GM19240 (cell line): ENCODE measurements at regions not wholly inside any gene's neighbourhood (a gene's known extent, or its start where the extent isn't known, plus 50 kb on each side); places are given as distances from the start of the nearest gene placed in this dataset.

Experiments used
- DNase-seq: peaks from one replicate; pipeline ENCODE4 v3.0.0; 2011; ENCODE audit warnings: low spot score; ENCODE audit not compliant: insufficient read length

- DNase-seq: no peak
Measured at GRCh38 chr3:106256249-106256957, 387.6 kb upstream of the CBLB start.

- no peak for DNase-seq
Measured at GRCh38 chr3:106257172-106257571, 388.4 kb upstream of the CBLB start.

- no peak for DNase-seq
Measured at GRCh38 chr3:106261396-106261795, 392.6 kb upstream of the CBLB start.

- no peak for DNase-seq
Measured at GRCh38 chr3:106261915-106262683, 393.3 kb upstream of the CBLB start.

- DNase-seq: no peak
Measured at GRCh38 chr3:106263011-106263410, 394.2 kb upstream of the CBLB start.

GRCh38 chr3:106263546-106263945, 394.7 kb upstream of the CBLB start:
- DNase-seq: no peak

- DNase-seq: no peak
Measured at GRCh38 chr3:106265704-106266103, 396.9 kb upstream of the CBLB start.

GRCh38 chr3:106268696-106269095, 399.9 kb upstream of the CBLB start:
- no peak for DNase-seq

- DNase-seq: no peak
Measured at GRCh38 chr3:106272302-106272701, 403.5 kb upstream of the CBLB start.

GRCh38 chr3:106275592-106275991, 406.8 kb upstream of the CBLB start:
- DNase-seq: no peak

GRCh38 chr3:106276151-106276550, 407.3 kb upstream of the CBLB start:
- DNase-seq: no peak

- no peak for DNase-seq
Measured at GRCh38 chr3:106276755-106277612, 408.2 kb upstream of the CBLB start.

- no peak for DNase-seq
Measured at GRCh38 chr3:106277731-106278130, 408.9 kb upstream of the CBLB start.

- DNase-seq: no peak
Measured at GRCh38 chr3:106281221-106281620, 412.4 kb upstream of the CBLB start.

GRCh38 chr3:106282943-106283342, 414.1 kb upstream of the CBLB start:
- no peak for DNase-seq

GRCh38 chr3:106288781-106289180, 420.0 kb upstream of the CBLB start:
- no peak for DNase-seq

GRCh38 chr3:106290304-106290997, 421.6 kb upstream of the CBLB start:
- no peak for DNase-seq

- no peak for DNase-seq
Measured at GRCh38 chr3:106293161-106293560, 424.3 kb upstream of the CBLB start.

GRCh38 chr3:106294121-106294520, 425.3 kb upstream of the CBLB start:
- DNase-seq: no peak

GRCh38 chr3:106296062-106296461, 427.2 kb upstream of the CBLB start:
- DNase-seq: no peak

GRCh38 chr3:106299300-106300098, 430.7 kb upstream of the CBLB start:
- DNase-seq: no peak
